GM11168 (cell line): ENCODE measurements at regions not wholly inside any gene's neighbourhood (a gene's known extent, or its start where the extent isn't known, plus 50 kb on each side); places are given as distances from the start of the nearest gene placed in this dataset.

Experiments
- in situ Hi-C: fragments of 300-500 bp; cut with MboI; formaldehyde crosslinking; loops from one replicate; pipeline ENCODE4 v1.12.0; 2022; ENCODE audit warnings: low sequenced_read_pairs; ENCODE audit not compliant: unreplicated experiment

GRCh38 chr9:90979138-90979551, 177.5 kb downstream of the SYK start:
- in situ Hi-C loops = no loop called here

DNA sequence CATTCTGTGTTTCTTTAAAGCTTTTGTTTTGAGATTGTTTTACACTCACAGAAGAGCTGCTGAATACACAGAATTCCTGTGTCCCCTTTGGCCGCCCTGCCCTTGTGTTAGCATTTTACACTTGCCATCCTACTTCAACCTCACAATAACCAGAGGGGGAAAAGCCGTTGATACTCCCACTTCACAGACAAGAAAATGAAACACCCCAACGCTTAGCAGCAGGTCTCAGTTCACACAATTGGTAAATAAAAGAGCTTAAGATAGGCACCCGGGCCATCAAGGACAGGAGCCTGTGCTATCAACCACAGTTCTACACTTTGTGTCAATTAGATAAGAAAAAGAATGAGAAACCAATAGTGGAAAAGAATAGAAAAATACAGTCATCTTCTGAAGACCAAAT, 178.0 kb downstream of the SYK start:
- in situ Hi-C loops = no loop called here

DNA sequence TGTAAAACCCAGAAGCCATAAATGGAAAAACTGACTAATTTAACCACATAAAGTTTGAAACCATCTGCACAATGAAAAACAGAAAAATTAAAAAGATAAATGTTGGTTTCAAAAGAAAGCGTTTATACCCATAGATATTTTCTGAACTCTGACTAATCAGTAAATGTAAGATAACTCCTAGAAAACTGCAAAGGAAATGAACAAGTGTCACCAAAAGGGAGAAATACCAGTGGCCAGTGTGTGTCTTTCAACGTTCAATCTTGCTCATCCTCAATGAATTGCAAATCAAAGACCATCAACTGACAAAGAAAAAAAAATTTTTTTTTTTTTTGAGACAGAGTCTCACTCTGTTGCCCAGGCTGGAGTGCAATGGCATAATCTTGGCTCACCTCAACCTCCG, 180.1 kb downstream of the SYK start:
- in situ Hi-C loops = no loop called here

DNA sequence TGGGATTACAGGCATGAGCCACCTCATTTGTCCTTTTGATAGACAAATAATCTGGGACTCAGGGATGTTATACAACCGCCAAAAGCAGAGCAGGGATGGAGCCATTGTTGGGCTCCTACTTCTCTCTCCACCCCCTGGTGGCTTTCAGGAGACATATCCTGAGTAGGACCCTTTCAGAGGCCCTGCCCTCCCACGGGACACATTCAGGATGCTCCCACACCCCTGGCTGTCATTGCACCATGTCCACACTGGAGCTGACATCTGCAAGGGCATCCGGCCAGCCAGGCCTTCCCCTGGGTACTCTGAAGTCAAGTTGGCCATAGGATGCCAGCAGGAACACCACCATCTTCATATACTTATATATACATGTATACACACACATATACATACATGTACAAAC, 181.8 kb downstream of the SYK start:
- in situ Hi-C loops = no loop called here

GRCh38 chr9:90985631-90986030, 184.0 kb downstream of the SYK start:
- in situ Hi-C loops = no loop called here

GRCh38 chr9:90986161-90986560, 184.5 kb downstream of the SYK start:
- in situ Hi-C loops = no loop called here

DNA sequence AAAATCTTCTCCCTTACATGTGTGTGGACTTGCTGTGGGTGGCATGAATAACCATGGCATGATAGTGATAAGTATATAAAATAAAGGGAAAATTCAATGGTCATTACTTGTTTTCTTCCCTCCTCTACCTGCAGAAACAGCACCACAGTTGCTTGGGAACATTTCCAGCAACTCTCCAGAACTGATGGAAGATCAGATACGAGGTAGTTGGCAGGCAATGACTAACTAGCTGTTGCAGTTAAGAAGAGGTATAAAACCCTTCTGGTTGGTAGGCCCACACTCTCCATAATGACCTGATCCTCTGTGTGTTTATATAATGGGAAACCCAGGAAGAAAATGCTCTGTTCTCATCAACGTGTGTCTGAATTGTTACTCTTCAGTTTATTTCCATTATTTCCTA, 185.9 kb downstream of the SYK start:
- in situ Hi-C loops = no loop called here

- in situ Hi-C loops = no loop called here
These were observed 186.7 kb downstream of the SYK start for GRCh38 chr9:90988318-90988717.

DNA sequence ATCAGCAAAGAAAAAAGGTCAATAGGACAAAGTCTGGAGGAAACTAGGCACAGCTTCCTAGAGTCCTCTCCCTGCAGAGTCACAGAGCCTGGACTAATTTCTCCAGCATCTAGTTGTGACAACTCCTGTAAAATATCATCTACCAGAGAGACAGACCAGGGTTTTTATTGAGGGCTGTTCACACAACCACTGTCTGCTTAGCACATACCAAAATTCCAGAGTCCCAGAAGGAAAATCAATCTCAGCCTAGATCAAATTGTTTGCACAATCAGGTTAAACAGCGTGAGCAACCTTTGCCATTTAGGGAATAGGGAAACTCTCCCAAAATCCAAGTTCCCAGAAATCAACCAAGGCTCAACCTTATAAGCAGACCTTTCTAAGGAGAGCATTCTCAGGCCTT, 190.3 kb downstream of the SYK start:
- in situ Hi-C loops = no loop called here

GRCh38 chr9:90995516-90995915, 193.9 kb downstream of the SYK start:
- in situ Hi-C loops = no loop called here

GRCh38 chr9:90996154-90997065, 194.8 kb downstream of the SYK start:
- in situ Hi-C loops = no loop called here

DNA sequence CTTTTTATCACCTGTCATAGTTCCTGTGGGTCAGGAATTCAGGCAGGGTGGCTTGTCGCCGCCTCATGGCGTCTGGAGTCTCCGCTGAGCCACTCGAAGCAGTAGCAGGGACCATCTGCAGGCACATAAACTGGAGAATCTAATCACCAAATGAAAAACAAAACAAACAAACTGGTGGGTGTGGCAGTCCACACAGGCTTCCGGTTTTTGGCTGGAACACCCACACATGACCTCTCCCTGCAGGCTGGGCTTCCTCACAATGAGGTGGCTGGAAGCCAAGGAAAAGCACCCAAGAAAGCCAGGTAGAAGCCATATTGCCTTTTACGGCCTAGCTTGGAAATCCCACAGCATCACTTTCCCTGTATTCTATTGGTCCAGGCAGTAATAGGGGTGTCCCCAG, 197.0 kb downstream of the SYK start:
- in situ Hi-C loops = no loop called here

DNA sequence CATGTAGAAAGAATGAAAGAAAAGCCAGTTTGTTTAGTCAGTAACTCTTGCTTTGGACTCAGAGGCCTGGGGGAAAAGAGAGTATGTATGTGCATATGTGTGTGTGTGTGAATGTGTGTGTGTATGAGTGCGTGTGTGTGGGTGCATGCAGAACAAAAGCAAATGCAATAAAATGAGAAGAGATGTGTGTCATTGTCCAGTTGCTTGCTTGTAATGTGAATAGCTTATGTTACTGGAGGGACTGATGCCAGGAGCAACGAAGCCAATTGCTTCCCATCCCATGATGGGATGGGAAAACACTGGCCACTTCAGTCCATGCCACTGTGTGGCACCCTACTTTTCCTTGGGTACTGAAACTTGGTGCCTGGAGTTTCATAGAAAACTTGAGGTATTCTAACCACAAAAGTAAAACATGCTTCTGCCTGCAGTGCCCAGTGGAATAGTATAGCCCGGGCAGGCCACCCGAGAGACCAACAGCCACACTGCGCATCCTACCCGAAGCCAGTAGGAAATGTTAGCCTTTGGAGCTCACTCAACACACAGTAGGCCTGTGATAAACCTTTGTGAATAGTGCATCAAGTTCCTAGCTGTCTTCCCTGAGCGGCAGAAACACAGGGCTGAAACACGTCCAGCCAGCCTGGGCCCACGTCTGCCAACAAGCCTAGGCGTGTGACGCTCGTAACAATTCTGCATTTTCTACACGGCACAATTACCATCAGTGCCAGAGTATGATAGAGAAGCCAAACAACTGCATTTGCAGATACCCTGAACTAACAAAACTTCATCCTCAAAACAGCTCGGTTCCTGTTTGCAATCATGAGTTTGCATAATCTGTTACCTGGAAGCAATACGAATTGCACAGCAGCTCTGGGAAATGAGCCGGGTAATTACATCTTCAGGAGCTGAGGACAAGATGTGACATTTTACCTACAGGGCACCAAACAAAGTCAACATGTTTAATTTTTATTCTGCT, 198.1 kb downstream of the SYK start:
- in situ Hi-C loops = no loop called here

DNA sequence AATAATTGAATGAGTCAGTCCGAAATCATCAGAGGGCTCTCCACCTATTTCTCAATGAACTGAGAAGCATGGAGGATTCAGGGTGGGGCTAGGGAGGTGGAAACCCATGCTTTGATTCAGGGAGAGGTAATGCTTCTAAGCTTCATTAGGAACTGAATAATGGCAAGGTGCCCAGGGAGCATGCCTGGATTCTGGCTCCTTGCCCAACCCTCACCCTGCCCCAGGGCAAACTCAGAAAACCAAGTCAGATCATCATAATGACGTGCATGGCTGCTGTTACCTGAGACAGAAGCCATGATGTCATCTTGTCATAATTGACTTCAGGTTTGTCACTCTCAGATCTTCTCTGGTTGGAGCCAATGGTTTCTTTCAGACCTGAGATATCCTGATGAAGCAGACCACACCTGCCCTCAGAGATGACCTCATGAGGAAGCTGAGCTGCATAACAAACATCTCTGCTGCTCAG, 199.6 kb downstream of the SYK start:
- in situ Hi-C loops = no loop called here

DNA sequence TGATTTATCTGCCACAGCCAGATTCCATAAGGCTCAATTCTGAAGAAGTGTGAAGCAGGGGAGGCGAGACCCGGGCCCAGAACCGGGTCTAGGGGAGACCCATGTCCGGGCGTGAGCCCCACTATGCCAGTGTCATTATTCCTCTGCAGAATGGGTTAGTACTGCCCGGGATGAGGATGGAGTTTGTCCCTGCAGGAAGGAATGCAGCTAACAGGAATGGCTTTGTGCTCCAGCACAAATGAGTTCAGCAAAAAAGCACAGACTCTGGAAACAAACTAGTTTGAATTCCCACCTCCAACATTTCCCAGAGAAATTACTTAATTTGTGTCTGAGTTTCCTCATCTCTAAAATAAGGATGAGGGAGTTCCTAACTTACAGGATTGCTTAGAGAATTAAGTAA, 202.9 kb downstream of the SYK start:
- in situ Hi-C loops = no loop called here

DNA sequence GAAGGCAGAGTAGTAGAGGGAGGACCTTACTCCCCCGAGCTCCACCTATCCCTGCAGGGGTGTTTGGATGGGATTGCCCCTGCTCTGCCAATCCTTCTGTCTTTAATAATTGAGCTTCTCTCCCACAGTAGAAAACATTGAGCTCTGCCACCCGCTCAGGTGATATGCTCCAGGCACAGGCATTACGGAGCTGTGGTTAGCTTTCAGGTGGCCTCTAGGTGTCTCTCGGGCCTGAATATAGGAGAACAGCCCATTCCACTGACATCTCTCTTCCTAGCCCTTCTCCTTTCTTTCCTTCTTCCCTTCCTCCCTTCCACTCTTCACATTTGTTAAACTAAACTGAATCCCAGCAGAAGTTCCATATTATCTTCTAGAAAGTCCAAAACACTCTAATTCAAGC, 203.4 kb downstream of the SYK start:
- in situ Hi-C loops = no loop called here

GRCh38 chr9:91006046-91006445, 204.4 kb downstream of the SYK start:
- in situ Hi-C loops = no loop called here

DNA sequence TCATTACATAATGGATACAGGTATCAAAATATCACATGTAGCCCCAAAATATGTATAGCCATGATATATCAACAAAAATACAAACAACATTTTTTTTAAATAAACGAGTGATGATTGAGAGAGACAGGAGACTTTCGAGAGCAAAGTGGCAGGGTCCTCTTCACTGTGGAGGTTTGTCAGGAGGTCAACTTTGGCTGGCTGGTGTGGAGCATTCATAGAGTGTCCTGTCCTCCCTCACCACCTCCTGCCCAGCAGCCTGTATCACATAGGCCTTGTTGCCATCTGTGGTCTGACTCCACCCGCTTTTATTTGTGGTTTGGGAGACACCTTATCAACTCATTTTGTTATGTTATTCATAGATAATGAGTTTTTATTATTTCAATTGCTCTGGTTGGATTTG, 206.9 kb downstream of the SYK start:
- in situ Hi-C loops = no loop called here

DNA sequence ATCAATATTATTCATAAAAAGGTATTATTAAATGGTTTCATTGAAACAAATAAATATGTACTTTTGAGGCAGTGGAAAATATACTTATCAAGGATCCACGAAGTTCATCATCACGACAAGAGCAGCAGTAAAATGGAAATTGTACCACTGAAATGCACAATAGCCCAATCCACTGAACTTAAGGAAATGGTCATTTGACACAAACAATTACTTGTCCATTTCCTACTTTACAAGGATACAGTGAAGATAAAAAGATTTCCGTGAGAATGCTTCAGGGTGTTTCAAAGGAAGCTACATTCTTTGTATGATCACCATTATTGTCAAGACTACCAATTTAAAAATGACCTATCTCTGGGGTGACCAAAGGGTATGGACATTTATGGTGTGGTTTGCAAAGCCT, 210.3 kb downstream of the SYK start:
- in situ Hi-C loops = no loop called here

- in situ Hi-C loops = no loop called here
These were observed 211.6 kb downstream of the SYK start for GRCh38 chr9:91012933-91013841.
